ENCODE measurements at regions not wholly inside any gene's neighbourhood (a gene's known extent, or its start where the extent isn't known, plus 50 kb on each side); places are given as distances from the start of the nearest gene placed in this dataset.

DNA sequence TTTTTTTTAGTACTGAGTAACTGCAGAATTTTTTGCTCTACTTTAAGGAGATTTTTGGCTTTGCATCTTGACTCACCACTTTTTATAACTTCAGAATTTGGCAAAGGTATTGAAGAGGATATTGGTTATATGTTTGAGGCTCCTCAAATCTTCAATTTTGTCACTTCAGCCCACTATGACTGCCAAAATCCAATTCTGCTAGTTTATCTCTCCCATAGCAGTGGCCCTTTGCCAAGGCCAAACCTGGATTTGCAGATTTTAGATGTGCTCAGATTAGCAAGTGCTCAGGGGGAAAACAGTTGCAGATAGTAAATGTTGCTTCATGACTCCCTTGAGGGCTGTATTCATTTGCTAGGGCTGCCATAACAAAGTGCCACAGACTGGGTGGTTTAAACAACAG is 427.5 kb downstream of the ADRA2A start:
- Histone ChIP-seq H3K27ac (no peak overlapping the region), H3K4me3 (no peak overlapping the region)
- no peak for TF ChIP-seq CTCF (IDR thresholded peaks at IDR 0.05)
- no peak for DNase-seq (ENCODE audit: low spot score)

GRCh38 chr10:111506266-111507034 is 429.6 kb downstream of the ADRA2A start:
- Histone ChIP-seq H3K27ac (no peak overlapping the region), H3K4me3 (no peak overlapping the region)
- no peak for TF ChIP-seq CTCF (IDR thresholded peaks at IDR 0.05)
- DNase-seq (ENCODE audit: low spot score): no peak

DNA sequence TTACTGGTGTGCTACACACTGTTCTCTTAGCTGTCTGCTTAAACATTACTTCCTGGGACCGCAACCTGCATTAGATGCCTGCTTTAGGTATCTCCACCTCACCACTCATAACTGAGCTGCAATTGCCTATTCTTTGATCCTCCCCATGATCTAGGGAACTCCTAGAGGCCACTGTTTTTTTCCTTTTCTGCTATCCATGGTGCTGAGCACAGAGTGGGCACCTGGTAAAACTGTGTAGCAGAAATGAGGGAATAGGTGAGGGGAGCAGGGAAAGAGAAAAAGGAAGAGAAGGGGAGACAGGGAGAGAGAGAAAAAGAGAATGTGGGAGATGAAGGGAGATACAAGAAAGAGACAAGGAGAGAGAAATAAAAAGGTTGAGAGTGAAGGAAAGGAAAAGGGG is 434.9 kb downstream of the ADRA2A start:
- Histone ChIP-seq H3K27ac (no peak overlapping the region), H3K4me3 (no peak overlapping the region)
- no peak for DNase-seq (ENCODE audit: low spot score)
- TF ChIP-seq CTCF (IDR thresholded peaks at IDR 0.05): no peak

GRCh38 chr10:111515264-111515663 is 438.4 kb downstream of the ADRA2A start:
- DNase-seq (ENCODE audit: low spot score): no peak
- TF ChIP-seq CTCF (IDR thresholded peaks at IDR 0.05): no peak
- H3K4me3 ChIP-seq: no peak overlapping the region
- no peak overlapping the region for H3K27ac ChIP-seq

GRCh38 chr10:111515706-111516105 is 438.9 kb downstream of the ADRA2A start:
- DNase-seq (ENCODE audit: low spot score): no peak
- no peak overlapping the region for H3K27ac ChIP-seq
- TF ChIP-seq CTCF (IDR thresholded peaks at IDR 0.05): no peak
- no peak overlapping the region for H3K4me3 ChIP-seq

- Histone ChIP-seq H3K4me3 (no peak overlapping the region), H3K27ac (no peak overlapping the region)
- DNase-seq (ENCODE audit: low spot score): no peak
- no peak for TF ChIP-seq CTCF (IDR thresholded peaks at IDR 0.05)
These were observed 439.3 kb downstream of the ADRA2A start for GRCh38 chr10:111516144-111516543.

GRCh38 chr10:111522141-111522540 is 445.3 kb downstream of the ADRA2A start:
- TF ChIP-seq CTCF (IDR thresholded peaks at IDR 0.05): no peak
- Histone ChIP-seq H3K27ac (no peak overlapping the region), H3K4me3 (no peak overlapping the region)
- DNase-seq (ENCODE audit: low spot score): no peak
